ENCODE measurements at regions not wholly inside any gene's neighbourhood (a gene's known extent, or its start where the extent isn't known, plus 50 kb on each side); places are given as distances from the start of the nearest gene placed in this dataset.

GRCh38 chr18:25827228-25827627, 263.2 kb downstream of the SS18 start:
- H3K9ac ChIP-seq (ENCODE audit: low read length), result no peak overlapping the region
- H3K4me2 ChIP-seq (replicated peaks; ENCODE audit: low read depth, low read length, poor library complexity, severe bottlenecking), result no peak overlapping the region
- WGBS (ENCODE audit: insufficient coverage), result 73% methylated on average over 3 of the region's 4 CpGs
- intact Hi-C loops (cut with micrococcal nuclease), result no loop called here
- no peak for DNase-seq
- H3K4me1 ChIP-seq (ENCODE audit: control insufficient read depth in 2 of 2, insufficient read depth in 2 of 2, low read length in 2 of 2), result no peaks in the 10 kb centered on the region
- Mint-ChIP-seq H3K4me1 (no peaks in the 10 kb centered on the region), H3K9me3 (ENCODE audit: insufficient read depth) (no peaks in the 10 kb centered on the region), H3K4me3 (no peak overlapping the region), H3K27me3 (peaks cover 4% of the 10 kb centered on the region), H3K27ac (no peak overlapping the region)
- H3K27ac ChIP-seq (ENCODE audit: low read length in 2 of 2), result no peak overlapping the region
- no peak overlapping the region for H3K4me3 ChIP-seq (ENCODE audit: control extremely low read depth in 1 of 5, extremely low read depth in 1 of 5, insufficient read depth in 1 of 5, low read depth in 2 of 5, low read length in 4 of 5)
- no peaks in the 10 kb centered on the region for H3K9me3 ChIP-seq (ENCODE audit: control extremely low read depth in 1 of 3, control insufficient read depth in 2 of 3, insufficient read depth in 1 of 3, low read length in 2 of 3)
- no peaks in the 10 kb centered on the region for H4K20me1 ChIP-seq (ENCODE audit: control insufficient read depth, insufficient read depth, low read length, poor library complexity, severe bottlenecking)
- no peaks in the 10 kb centered on the region for H3K27me3 ChIP-seq (replicated peaks in 1 of 4; ENCODE audit: control extremely low read depth in 1 of 4, control insufficient read depth in 3 of 4, insufficient read depth in 4 of 4, low read length in 3 of 4)
- no peaks in the 10 kb centered on the region for H3K79me2 ChIP-seq (ENCODE audit: control insufficient read depth, insufficient read depth, low read length)
- POLR2A ChIA-PET, result no interaction called here
- no peak for TF ChIP-seq CTCF (IDR thresholded peaks at IDR 0.05)
- no peak for TF ChIP-seq EZH2 (IDR thresholded peaks at IDR 0.05; ENCODE audit: borderline replicate concordance, insufficient read depth, low read depth, low read length, poor library complexity, severe bottlenecking)
- no peak overlapping the region for H2AFZ ChIP-seq (ENCODE audit: insufficient read depth, low read depth, low read length, poor library complexity, severe bottlenecking)
- ATAC-seq (ENCODE audit: low read depth), result no peak
- H3K36me3 ChIP-seq (replicated peaks in 1 of 2; ENCODE audit: control extremely low read depth in 1 of 2, control insufficient read depth in 1 of 2, extremely low read depth in 1 of 2, insufficient read depth in 2 of 2, low read length in 1 of 2), result no peaks in the 10 kb centered on the region
- CTCF ChIA-PET, result no interaction called here

- H3K79me2 ChIP-seq (ENCODE audit: control insufficient read depth, insufficient read depth, low read length), result no peaks in the 10 kb centered on the region
- intact Hi-C loops (cut with micrococcal nuclease), result no loop called here
- CTCF ChIA-PET, result no interaction called here
- no peak overlapping the region for H3K27ac ChIP-seq (ENCODE audit: low read length in 2 of 2)
- POLR2A ChIA-PET, result no interaction called here
- Mint-ChIP-seq H3K9me3 (ENCODE audit: insufficient read depth) (no peaks in the 10 kb centered on the region), H3K4me1 (no peaks in the 10 kb centered on the region), H3K4me3 (no peak overlapping the region), H3K27me3 (peaks cover 4% of the 10 kb centered on the region), H3K27ac (no peak overlapping the region)
- H3K4me2 ChIP-seq (replicated peaks; ENCODE audit: low read depth, low read length, poor library complexity, severe bottlenecking), result no peak overlapping the region
- ATAC-seq (ENCODE audit: low read depth), result no peak
- H3K4me3 ChIP-seq (ENCODE audit: control extremely low read depth in 1 of 5, extremely low read depth in 1 of 5, insufficient read depth in 1 of 5, low read depth in 2 of 5, low read length in 4 of 5), result no peak overlapping the region
- no peak overlapping the region for H2AFZ ChIP-seq (ENCODE audit: insufficient read depth, low read depth, low read length, poor library complexity, severe bottlenecking)
- WGBS (ENCODE audit: insufficient coverage), result 92% methylated on average over 5 of the region's 5 CpGs
- TF ChIP-seq EZH2 (IDR thresholded peaks at IDR 0.05; ENCODE audit: borderline replicate concordance, insufficient read depth, low read depth, low read length, poor library complexity, severe bottlenecking) (no peak), CTCF (IDR thresholded peaks at IDR 0.05) (no peak)
- no peaks in the 10 kb centered on the region for H3K9me3 ChIP-seq (ENCODE audit: control extremely low read depth in 1 of 3, control insufficient read depth in 2 of 3, insufficient read depth in 1 of 3, low read length in 2 of 3)
- no peaks in the 10 kb centered on the region for H3K36me3 ChIP-seq (replicated peaks in 1 of 2; ENCODE audit: control extremely low read depth in 1 of 2, control insufficient read depth in 1 of 2, extremely low read depth in 1 of 2, insufficient read depth in 2 of 2, low read length in 1 of 2)
- no peak overlapping the region for H3K9ac ChIP-seq (ENCODE audit: low read length)
- no peaks in the 10 kb centered on the region for H4K20me1 ChIP-seq (ENCODE audit: control insufficient read depth, insufficient read depth, low read length, poor library complexity, severe bottlenecking)
- no peak for DNase-seq
- H3K27me3 ChIP-seq (replicated peaks in 1 of 4; ENCODE audit: control extremely low read depth in 1 of 4, control insufficient read depth in 3 of 4, insufficient read depth in 4 of 4, low read length in 3 of 4), result no peaks in the 10 kb centered on the region
- no peaks in the 10 kb centered on the region for H3K4me1 ChIP-seq (ENCODE audit: control insufficient read depth in 2 of 2, insufficient read depth in 2 of 2, low read length in 2 of 2)
Measured at GRCh38 chr18:25826823-25827222, 263.6 kb downstream of the SS18 start.

Measured in B cell (primary cell).